GM23338 (cell line): ENCODE measurements at regions not wholly inside any gene's neighbourhood (a gene's known extent, or its start where the extent isn't known, plus 50 kb on each side); places are given as distances from the start of the nearest gene placed in this dataset.

Experiments used
- ATAC-seq: fragments of 200-7000 bp; cut with Tn5 transposase; 3 replicates; pipeline ENCODE4 v1.9.1; 2020
- DNase-seq: peaks from one replicate; pipeline ENCODE4 v3.0.0-alpha.2; 2015; ENCODE audit warnings: low spot score
- H2AFZ ChIP-seq: fragments of 200-600 bp; sonication (generic); 2 replicates; pipeline ENCODE4 v1.8.0; 2016; ENCODE audit warnings: antibody characterized with exemption, mild to moderate bottlenecking, moderate library complexity
- H3F3A ChIP-seq: fragments of 200-600 bp; sonication (generic); replicated peaks from 2 replicates; pipeline ENCODE4 v1.8.0; 2017; ENCODE audit warnings: antibody characterized with exemption, mixed run types, low read depth
- H3K27ac ChIP-seq: fragments of 200-600 bp; sonication (generic); 2 replicates; pipeline ENCODE4 v1.6.1; 2016; ENCODE audit warnings: low read depth
- H3K27me3 ChIP-seq: fragments of 200-600 bp; sonication (generic); 2 replicates; pipeline ENCODE4 v1.8.0; 2016; ENCODE audit warnings: mild to moderate bottlenecking, mixed run types, moderate library complexity; ENCODE audit not compliant: insufficient read depth
- H3K36me3 ChIP-seq: fragments of 200-600 bp; sonication (generic); 2 replicates; pipeline ENCODE4 v1.8.0; 2016; ENCODE audit warnings: mild to moderate bottlenecking; ENCODE audit not compliant: insufficient read depth
- H3K4me1 ChIP-seq: fragments of 200-600 bp; sonication (generic); 2 replicates; pipeline ENCODE4 v1.8.0; 2016; ENCODE audit warnings: mild to moderate bottlenecking, moderate library complexity; ENCODE audit not compliant: insufficient read depth
- H3K4me2 ChIP-seq: fragments of 200-600 bp; sonication (generic); 2 replicates; pipeline ENCODE4 v1.7.1; 2017; ENCODE audit warnings: mixed run types
- H3K4me3 ChIP-seq: fragments of 200-600 bp; sonication (generic); 2 replicates; pipeline ENCODE4 v1.6.1; 2016; ENCODE audit warnings: mixed run types
- H3K79me2 ChIP-seq: fragments of 200-600 bp; sonication (generic); replicated peaks from 2 replicates; pipeline ENCODE4 v1.8.0; 2017; ENCODE audit warnings: mild to moderate bottlenecking; ENCODE audit not compliant: insufficient read depth
- H3K9me2 ChIP-seq: fragments of 200-600 bp; sonication (generic); 2 replicates; pipeline ENCODE4 v1.8.0; 2017; ENCODE audit not compliant: insufficient read depth
- H4K20me1 ChIP-seq: fragments of 200-600 bp; sonication (generic); replicated peaks from 2 replicates; pipeline ENCODE4 v1.8.0; 2017; ENCODE audit warnings: mild to moderate bottlenecking; ENCODE audit not compliant: insufficient read depth
- H3K27ac Mint-ChIP-seq: 2 replicates; pipeline ENCODE4 v1.8.0; 2020; ENCODE audit warnings: inconsistent platforms, mild to moderate bottlenecking, moderate library complexity, mixed read lengths
- H3K27me3 Mint-ChIP-seq: 3 replicates; pipeline ENCODE4 v1.8.0; 2022; ENCODE audit warnings: low read depth, mild to moderate bottlenecking, moderate library complexity, mixed read lengths, inconsistent platforms; ENCODE audit not compliant: insufficient read depth, poor library complexity
- H3K36me3 Mint-ChIP-seq: 3 replicates; pipeline ENCODE4 v1.8.0; 2021; ENCODE audit warnings: low read depth, mild to moderate bottlenecking, inconsistent platforms, moderate library complexity, mixed read lengths
- H3K4me1 Mint-ChIP-seq: 3 replicates; pipeline ENCODE4 v1.8.0; 2020; ENCODE audit warnings: mild to moderate bottlenecking, inconsistent platforms, mixed read lengths
- H3K4me3 Mint-ChIP-seq: 3 replicates; pipeline ENCODE4 v1.8.0; 2021; ENCODE audit warnings: moderate library complexity, mild to moderate bottlenecking, inconsistent platforms, mixed read lengths
- H3K9me3 Mint-ChIP-seq: 3 replicates; pipeline ENCODE4 v1.8.0; 2020; ENCODE audit warnings: moderate library complexity, mild to moderate bottlenecking, inconsistent platforms, mixed read lengths
- CREB1 ChIP-seq: fragments of 250-450 bp; sonication (Bioruptor Pico); IDR thresholded peaks from 2 replicates; pipeline ENCODE4 v1.5.0; 2020; ENCODE audit warnings: low read depth, mild to moderate bottlenecking, moderate library complexity
- JUNB ChIP-seq: IDR thresholded peaks from one replicate; pipeline ENCODE4 v1.6.1; 2016; ENCODE audit warnings: antibody characterized with exemption; ENCODE audit not compliant: unreplicated experiment
- POLR2AphosphoS5 ChIP-seq: IDR thresholded peaks from 2 replicates; pipeline ENCODE4 v1.6.1; 2016; ENCODE audit warnings: antibody characterized with exemption, low read depth
- STAT1 ChIP-seq: IDR thresholded peaks from one replicate; pipeline ENCODE4 v1.6.1; 2016; ENCODE audit warnings: antibody characterized with exemption; ENCODE audit not compliant: unreplicated experiment
- ZNF114 ChIP-seq: fragments of 250-450 bp; sonication (Bioruptor Pico); IDR thresholded peaks from 2 replicates; pipeline ENCODE4 v1.5.0; 2020; ENCODE audit warnings: mild to moderate bottlenecking, moderate library complexity
- TF ChIP-seq, protein P1 (sequence below), 2 experiments: fragments of 200-600 bp in 1 of 2; sonication (generic) in 1 of 2; conservative IDR thresholded peaks; 2 replicates each; pipeline versions ENCODE4 v1.5.1 to v1.6.1; 2016 to 2017; ENCODE audit warnings: antibody characterized with exemption in 2 of 2, low read depth in 2 of 2, mild to moderate bottlenecking in 2 of 2, moderate library complexity in 1 of 2
- TF ChIP-seq, protein P2 (sequence below): IDR thresholded peaks from one replicate; pipeline ENCODE4 v1.6.1; 2018; ENCODE audit warnings: antibody characterized with exemption; ENCODE audit not compliant: unreplicated experiment
- TF ChIP-seq, protein P3 (sequence below): IDR thresholded peaks from 2 replicates; pipeline ENCODE4 v1.6.1; 2016; ENCODE audit warnings: antibody characterized with exemption
- TF ChIP-seq, protein P4 (sequence below): fragments of 250-450 bp; sonication (Bioruptor Pico); IDR thresholded peaks from 2 replicates; pipeline ENCODE4 v1.5.0; 2020; ENCODE audit warnings: mild to moderate bottlenecking, moderate library complexity

DNA sequence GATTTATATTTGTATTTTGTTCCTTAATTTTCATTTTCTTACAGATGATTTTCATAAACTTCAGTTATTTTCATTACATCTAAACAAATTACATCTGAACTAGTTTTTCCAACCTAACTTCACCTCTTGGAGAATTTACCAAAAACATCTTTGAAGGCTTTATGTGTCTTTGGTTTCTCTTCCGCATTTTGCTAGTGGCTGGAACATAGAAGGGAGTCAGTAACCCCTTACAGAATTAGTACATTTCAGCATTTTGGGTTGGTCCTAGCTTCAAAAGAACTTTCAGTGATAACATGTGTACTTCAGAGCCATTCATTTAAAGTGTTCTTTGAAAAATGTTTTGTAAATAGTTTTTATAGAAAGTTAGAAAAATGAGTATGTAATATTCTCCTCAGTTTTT lies 169.8 kb upstream of the MTPN start:
- H3K9me3 Mint-ChIP-seq: no peaks in the 10 kb centered on the region
- H4K20me1 ChIP-seq: no peaks in the 10 kb centered on the region
- H3K4me1 Mint-ChIP-seq: no peaks in the 10 kb centered on the region
- H3K4me2 ChIP-seq: no peak overlapping the region
- H3K27me3 ChIP-seq: no peaks in the 10 kb centered on the region
- DNase-seq (no peak), ATAC-seq (no peak)
- H3K27ac ChIP-seq: no peak overlapping the region
- no peaks in the 10 kb centered on the region for H3K4me1 ChIP-seq
- no peak overlapping the region for H3K27ac Mint-ChIP-seq
- no peak overlapping the region for H2AFZ ChIP-seq
- peaks cover 5% of the 10 kb centered on the region for H3K27me3 Mint-ChIP-seq
- no peaks in the 10 kb centered on the region for H3K79me2 ChIP-seq
- TF ChIP-seq POLR2AphosphoS5 (no peak), CREB1 (CRISPR knock-in tag) (no peak), ZNF114 (CRISPR knock-in tag) (no peak), STAT1 (no peak), JUNB (no peak)
- TF ChIP-seq, protein P1, sequence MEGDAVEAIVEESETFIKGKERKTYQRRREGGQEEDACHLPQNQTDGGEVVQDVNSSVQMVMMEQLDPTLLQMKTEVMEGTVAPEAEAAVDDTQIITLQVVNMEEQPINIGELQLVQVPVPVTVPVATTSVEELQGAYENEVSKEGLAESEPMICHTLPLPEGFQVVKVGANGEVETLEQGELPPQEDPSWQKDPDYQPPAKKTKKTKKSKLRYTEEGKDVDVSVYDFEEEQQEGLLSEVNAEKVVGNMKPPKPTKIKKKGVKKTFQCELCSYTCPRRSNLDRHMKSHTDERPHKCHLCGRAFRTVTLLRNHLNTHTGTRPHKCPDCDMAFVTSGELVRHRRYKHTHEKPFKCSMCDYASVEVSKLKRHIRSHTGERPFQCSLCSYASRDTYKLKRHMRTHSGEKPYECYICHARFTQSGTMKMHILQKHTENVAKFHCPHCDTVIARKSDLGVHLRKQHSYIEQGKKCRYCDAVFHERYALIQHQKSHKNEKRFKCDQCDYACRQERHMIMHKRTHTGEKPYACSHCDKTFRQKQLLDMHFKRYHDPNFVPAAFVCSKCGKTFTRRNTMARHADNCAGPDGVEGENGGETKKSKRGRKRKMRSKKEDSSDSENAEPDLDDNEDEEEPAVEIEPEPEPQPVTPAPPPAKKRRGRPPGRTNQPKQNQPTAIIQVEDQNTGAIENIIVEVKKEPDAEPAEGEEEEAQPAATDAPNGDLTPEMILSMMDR (conservative IDR thresholded peaks at IDR 0.05; ENCODE audit: low read depth in 2 of 2): no peak
- TF ChIP-seq, protein P2, sequence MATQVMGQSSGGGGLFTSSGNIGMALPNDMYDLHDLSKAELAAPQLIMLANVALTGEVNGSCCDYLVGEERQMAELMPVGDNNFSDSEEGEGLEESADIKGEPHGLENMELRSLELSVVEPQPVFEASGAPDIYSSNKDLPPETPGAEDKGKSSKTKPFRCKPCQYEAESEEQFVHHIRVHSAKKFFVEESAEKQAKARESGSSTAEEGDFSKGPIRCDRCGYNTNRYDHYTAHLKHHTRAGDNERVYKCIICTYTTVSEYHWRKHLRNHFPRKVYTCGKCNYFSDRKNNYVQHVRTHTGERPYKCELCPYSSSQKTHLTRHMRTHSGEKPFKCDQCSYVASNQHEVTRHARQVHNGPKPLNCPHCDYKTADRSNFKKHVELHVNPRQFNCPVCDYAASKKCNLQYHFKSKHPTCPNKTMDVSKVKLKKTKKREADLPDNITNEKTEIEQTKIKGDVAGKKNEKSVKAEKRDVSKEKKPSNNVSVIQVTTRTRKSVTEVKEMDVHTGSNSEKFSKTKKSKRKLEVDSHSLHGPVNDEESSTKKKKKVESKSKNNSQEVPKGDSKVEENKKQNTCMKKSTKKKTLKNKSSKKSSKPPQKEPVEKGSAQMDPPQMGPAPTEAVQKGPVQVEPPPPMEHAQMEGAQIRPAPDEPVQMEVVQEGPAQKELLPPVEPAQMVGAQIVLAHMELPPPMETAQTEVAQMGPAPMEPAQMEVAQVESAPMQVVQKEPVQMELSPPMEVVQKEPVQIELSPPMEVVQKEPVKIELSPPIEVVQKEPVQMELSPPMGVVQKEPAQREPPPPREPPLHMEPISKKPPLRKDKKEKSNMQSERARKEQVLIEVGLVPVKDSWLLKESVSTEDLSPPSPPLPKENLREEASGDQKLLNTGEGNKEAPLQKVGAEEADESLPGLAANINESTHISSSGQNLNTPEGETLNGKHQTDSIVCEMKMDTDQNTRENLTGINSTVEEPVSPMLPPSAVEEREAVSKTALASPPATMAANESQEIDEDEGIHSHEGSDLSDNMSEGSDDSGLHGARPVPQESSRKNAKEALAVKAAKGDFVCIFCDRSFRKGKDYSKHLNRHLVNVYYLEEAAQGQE: no peak
- TF ChIP-seq, protein P3, sequence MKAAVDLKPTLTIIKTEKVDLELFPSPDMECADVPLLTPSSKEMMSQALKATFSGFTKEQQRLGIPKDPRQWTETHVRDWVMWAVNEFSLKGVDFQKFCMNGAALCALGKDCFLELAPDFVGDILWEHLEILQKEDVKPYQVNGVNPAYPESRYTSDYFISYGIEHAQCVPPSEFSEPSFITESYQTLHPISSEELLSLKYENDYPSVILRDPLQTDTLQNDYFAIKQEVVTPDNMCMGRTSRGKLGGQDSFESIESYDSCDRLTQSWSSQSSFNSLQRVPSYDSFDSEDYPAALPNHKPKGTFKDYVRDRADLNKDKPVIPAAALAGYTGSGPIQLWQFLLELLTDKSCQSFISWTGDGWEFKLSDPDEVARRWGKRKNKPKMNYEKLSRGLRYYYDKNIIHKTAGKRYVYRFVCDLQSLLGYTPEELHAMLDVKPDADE: no peak
- TF ChIP-seq, protein P4, sequence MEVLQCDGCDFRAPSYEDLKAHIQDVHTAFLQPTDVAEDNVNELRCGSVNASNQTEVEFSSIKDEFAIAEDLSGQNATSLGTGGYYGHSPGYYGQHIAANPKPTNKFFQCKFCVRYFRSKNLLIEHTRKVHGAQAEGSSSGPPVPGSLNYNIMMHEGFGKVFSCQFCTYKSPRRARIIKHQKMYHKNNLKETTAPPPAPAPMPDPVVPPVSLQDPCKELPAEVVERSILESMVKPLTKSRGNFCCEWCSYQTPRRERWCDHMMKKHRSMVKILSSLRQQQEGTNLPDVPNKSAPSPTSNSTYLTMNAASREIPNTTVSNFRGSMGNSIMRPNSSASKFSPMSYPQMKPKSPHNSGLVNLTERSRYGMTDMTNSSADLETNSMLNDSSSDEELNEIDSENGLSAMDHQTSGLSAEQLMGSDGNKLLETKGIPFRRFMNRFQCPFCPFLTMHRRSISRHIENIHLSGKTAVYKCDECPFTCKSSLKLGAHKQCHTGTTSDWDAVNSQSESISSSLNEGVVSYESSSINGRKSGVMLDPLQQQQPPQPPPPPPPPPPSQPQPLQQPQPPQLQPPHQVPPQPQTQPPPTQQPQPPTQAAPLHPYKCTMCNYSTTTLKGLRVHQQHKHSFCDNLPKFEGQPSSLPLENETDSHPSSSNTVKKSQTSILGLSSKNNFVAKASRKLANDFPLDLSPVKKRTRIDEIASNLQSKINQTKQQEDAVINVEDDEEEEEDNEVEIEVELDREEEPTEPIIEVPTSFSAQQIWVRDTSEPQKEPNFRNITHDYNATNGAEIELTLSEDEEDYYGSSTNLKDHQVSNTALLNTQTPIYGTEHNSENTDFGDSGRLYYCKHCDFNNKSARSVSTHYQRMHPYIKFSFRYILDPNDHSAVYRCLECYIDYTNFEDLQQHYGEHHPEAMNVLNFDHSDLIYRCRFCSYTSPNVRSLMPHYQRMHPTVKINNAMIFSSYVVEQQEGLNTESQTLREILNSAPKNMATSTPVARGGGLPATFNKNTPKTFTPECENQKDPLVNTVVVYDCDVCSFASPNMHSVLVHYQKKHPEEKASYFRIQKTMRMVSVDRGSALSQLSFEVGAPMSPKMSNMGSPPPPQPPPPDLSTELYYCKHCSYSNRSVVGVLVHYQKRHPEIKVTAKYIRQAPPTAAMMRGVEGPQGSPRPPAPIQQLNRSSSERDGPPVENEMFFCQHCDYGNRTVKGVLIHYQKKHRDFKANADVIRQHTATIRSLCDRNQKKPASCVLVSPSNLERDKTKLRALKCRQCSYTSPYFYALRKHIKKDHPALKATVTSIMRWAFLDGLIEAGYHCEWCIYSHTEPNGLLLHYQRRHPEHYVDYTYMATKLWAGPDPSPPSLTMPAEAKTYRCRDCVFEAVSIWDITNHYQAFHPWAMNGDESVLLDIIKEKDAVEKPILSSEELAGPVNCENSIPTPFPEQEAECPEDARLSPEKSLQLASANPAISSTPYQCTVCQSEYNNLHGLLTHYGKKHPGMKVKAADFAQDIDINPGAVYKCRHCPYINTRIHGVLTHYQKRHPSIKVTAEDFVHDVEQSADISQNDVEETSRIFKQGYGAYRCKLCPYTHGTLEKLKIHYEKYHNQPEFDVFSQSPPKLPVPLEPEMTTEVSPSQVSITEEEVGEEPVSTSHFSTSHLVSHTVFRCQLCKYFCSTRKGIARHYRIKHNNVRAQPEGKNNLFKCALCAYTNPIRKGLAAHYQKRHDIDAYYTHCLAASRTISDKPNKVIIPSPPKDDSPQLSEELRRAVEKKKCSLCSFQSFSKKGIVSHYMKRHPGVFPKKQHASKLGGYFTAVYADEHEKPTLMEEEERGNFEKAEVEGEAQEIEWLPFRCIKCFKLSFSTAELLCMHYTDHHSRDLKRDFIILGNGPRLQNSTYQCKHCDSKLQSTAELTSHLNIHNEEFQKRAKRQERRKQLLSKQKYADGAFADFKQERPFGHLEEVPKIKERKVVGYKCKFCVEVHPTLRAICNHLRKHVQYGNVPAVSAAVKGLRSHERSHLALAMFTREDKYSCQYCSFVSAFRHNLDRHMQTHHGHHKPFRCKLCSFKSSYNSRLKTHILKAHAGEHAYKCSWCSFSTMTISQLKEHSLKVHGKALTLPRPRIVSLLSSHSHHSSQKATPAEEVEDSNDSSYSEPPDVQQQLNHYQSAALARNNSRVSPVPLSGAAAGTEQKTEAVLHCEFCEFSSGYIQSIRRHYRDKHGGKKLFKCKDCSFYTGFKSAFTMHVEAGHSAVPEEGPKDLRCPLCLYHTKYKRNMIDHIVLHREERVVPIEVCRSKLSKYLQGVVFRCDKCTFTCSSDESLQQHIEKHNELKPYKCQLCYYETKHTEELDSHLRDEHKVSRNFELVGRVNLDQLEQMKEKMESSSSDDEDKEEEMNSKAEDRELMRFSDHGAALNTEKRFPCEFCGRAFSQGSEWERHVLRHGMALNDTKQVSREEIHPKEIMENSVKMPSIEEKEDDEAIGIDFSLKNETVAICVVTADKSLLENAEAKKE (CRISPR knock-in tag): no peak
- H3K36me3 Mint-ChIP-seq: no peaks in the 10 kb centered on the region
- no peak overlapping the region for H3K4me3 Mint-ChIP-seq
- H3K4me3 ChIP-seq: no peak overlapping the region
- no peaks in the 10 kb centered on the region for H3K9me2 ChIP-seq
- H3K36me3 ChIP-seq: no peaks in the 10 kb centered on the region
- no peaks in the 10 kb centered on the region for H3F3A ChIP-seq
